MM.1S (cell line): ENCODE measurements at regions not wholly inside any gene's neighbourhood (a gene's known extent, or its start where the extent isn't known, plus 50 kb on each side); places are given as distances from the start of the nearest gene placed in this dataset.

Experiments
- DNase-seq: peaks from one replicate; pipeline ENCODE4 v3.0.0-alpha.2; 2015
- H2AFZ ChIP-seq: fragments of 300-600 bp; sonication (generic); 2 replicates; pipeline ENCODE4 v1.6.0; 2016; ENCODE audit warnings: antibody characterized with exemption, low read length
- H3F3A ChIP-seq: fragments of 300-600 bp; sonication (generic); 2 replicates; pipeline ENCODE4 v1.6.1; 2016; ENCODE audit warnings: mild to moderate bottlenecking, antibody characterized with exemption, low read length, moderate library complexity, mixed read lengths; ENCODE audit not compliant: insufficient read depth
- H3K27ac ChIP-seq: fragments of 300-600 bp; sonication (generic); 2 replicates; pipeline ENCODE4 v1.5.1; 2016; ENCODE audit warnings: mild to moderate bottlenecking, low read length
- H3K27me3 ChIP-seq: fragments of 300-600 bp; sonication (generic); replicated peaks from 2 replicates; pipeline ENCODE4 v1.6.0; 2016; ENCODE audit warnings: low read length; ENCODE audit not compliant: insufficient read depth
- H3K36me3 ChIP-seq: fragments of 300-600 bp; sonication (generic); replicated peaks from 2 replicates; pipeline ENCODE4 v1.6.1; 2016; ENCODE audit warnings: mild to moderate bottlenecking, low read length, mixed read lengths; ENCODE audit not compliant: insufficient read depth
- H3K4me1 ChIP-seq: fragments of 300-600 bp; sonication (generic); 2 replicates; pipeline ENCODE4 v1.6.1; 2016; ENCODE audit warnings: low read length, mixed read lengths
- H3K4me2 ChIP-seq: fragments of 300-600 bp; sonication (generic); 2 replicates; pipeline ENCODE4 v1.6.0; 2016; ENCODE audit warnings: low read depth, low read length
- H3K4me3 ChIP-seq: fragments of 300-600 bp; sonication (generic); 2 replicates; pipeline ENCODE4 v1.5.1; 2016; ENCODE audit warnings: low read length, mixed read lengths
- H3K79me2 ChIP-seq: fragments of 300-600 bp; sonication (generic); 2 replicates; pipeline ENCODE4 v1.6.1; 2016; ENCODE audit warnings: mixed run types, low read length, mixed read lengths
- H3K9ac ChIP-seq: fragments of 300-600 bp; sonication (generic); 2 replicates; pipeline ENCODE4 v1.6.1; 2016; ENCODE audit warnings: low read length, mixed read lengths
- H3K9me2 ChIP-seq: fragments of 300-600 bp; sonication (generic); replicated peaks from 2 replicates; pipeline ENCODE4 v1.6.1; 2016; ENCODE audit warnings: mild to moderate bottlenecking, low read length, mixed read lengths; ENCODE audit not compliant: insufficient read depth
- H3K9me3 ChIP-seq: fragments of 300-600 bp; sonication (generic); replicated peaks from 2 replicates; pipeline ENCODE4 v1.6.1; 2016; ENCODE audit warnings: mild to moderate bottlenecking, low read length, mixed read lengths; ENCODE audit not compliant: insufficient read depth
- H4K20me1 ChIP-seq: fragments of 300-600 bp; sonication (generic); 2 replicates; pipeline ENCODE4 v1.6.1; 2016; ENCODE audit warnings: mild to moderate bottlenecking, low read length, moderate library complexity, mixed read lengths; ENCODE audit not compliant: insufficient read depth
- EZH2 ChIP-seq: fragments of 300-600 bp; sonication (generic); optimal IDR thresholded peaks from 2 replicates; pipeline ENCODE3; 2017; ENCODE audit warnings: low read depth, mild to moderate bottlenecking, antibody characterized with exemption, low read length, mixed read lengths
- EZH2phosphoT487 ChIP-seq: fragments of 300-600 bp; sonication (generic); IDR thresholded peaks from 2 replicates; pipeline ENCODE4 v1.6.1; 2018; ENCODE audit warnings: antibody characterized with exemption, low read length
- TF ChIP-seq, protein P1 (sequence below): fragments of 300-600 bp; sonication (generic); IDR thresholded peaks from 2 replicates; pipeline ENCODE4 v1.5.1; 2016; ENCODE audit warnings: antibody characterized with exemption, low read length, mixed read lengths

DNA sequence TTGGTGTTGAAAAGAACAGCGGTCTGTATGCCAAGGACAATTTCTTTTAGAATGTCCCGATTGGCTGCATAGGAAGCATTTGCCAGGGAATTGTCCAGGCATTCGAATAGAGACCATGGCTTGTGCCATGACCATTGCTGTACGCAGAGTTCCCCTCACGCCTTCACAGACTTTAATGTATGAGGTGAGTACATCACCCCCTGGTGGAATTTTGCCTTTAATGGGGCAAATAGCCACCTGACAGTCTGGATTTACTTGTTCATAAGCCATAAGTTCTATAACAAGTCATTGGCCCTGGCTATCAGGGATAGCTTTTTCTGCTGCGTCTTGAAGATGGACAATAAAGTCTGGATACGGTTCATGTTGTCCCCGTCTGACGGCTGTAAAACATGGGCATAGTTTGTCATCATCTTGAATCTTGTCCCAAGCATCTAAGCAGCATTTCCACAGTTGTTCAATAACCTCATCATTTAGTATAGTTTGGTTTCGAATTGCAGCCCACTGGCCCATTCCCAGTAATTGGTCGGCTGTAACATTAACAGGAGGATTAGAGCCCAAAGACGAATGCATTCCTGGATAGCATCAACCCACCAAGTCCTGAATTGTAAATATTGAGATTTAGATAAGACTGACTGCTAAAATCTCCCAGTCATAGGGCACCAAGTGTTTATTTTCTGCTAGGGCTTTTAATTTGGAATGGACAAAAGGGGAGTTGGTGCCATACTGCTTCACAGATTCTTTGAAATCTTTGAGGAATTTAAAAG, 67.7 kb upstream of the ARL4D start:
- Histone ChIP-seq H3K9me2 (no peaks in the 10 kb centered on the region), H3F3A (no peaks in the 10 kb centered on the region), H3K9me3 (no peaks in the 10 kb centered on the region), H3K9ac (no peak overlapping the region), H4K20me1 (no peaks in the 10 kb centered on the region), H3K4me2 (no peak overlapping the region), H3K36me3 (no peaks in the 10 kb centered on the region), H3K27me3 (peaks cover 68% of the 10 kb centered on the region), H3K4me3 (no peak overlapping the region), H3K79me2 (no peaks in the 10 kb centered on the region), H3K4me1 (no peaks in the 10 kb centered on the region), H3K27ac (no peak overlapping the region), H2AFZ (no peak overlapping the region)
- TF ChIP-seq, protein P1, sequence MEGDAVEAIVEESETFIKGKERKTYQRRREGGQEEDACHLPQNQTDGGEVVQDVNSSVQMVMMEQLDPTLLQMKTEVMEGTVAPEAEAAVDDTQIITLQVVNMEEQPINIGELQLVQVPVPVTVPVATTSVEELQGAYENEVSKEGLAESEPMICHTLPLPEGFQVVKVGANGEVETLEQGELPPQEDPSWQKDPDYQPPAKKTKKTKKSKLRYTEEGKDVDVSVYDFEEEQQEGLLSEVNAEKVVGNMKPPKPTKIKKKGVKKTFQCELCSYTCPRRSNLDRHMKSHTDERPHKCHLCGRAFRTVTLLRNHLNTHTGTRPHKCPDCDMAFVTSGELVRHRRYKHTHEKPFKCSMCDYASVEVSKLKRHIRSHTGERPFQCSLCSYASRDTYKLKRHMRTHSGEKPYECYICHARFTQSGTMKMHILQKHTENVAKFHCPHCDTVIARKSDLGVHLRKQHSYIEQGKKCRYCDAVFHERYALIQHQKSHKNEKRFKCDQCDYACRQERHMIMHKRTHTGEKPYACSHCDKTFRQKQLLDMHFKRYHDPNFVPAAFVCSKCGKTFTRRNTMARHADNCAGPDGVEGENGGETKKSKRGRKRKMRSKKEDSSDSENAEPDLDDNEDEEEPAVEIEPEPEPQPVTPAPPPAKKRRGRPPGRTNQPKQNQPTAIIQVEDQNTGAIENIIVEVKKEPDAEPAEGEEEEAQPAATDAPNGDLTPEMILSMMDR, result no peak
- TF ChIP-seq EZH2phosphoT487, result no peak
- no peak for TF ChIP-seq EZH2
- peak; percentile 12 for DNase-seq

DNA sequence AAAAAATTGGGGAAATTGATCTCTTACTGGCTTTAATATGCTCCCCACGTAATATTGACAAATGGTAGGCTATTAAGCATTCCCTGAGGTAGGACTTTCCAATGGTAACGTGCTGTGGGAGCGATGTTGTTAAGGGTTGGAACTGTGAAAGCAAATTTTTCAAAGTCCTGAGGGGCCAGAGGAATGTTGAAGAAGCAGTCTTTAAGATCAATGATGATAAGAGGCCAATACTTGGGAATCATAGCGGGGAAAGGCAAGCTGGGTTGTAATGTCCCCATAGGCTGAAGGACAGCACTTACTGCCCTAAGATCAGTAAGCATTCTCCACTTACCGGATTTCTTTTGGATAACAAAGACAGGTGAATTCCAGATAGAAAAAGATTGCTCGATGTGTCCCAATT, 69.6 kb upstream of the ARL4D start:
- H3K9ac ChIP-seq, result no peak overlapping the region
- TF ChIP-seq, protein P1, result no peak
- TF ChIP-seq EZH2phosphoT487 (no peak), EZH2 (no peak)
- H3K79me2 ChIP-seq, result no peaks in the 10 kb centered on the region
- H3K4me3 ChIP-seq, result no peak overlapping the region
- no peaks in the 10 kb centered on the region for H3F3A ChIP-seq
- no peak overlapping the region for H3K27ac ChIP-seq
- H3K4me2 ChIP-seq, result no peak overlapping the region
- no peaks in the 10 kb centered on the region for H3K9me3 ChIP-seq
- DNase-seq, result no peak
- H3K4me1 ChIP-seq, result no peaks in the 10 kb centered on the region
- H3K9me2 ChIP-seq, result no peaks in the 10 kb centered on the region
- no peaks in the 10 kb centered on the region for H3K36me3 ChIP-seq
- no peaks in the 10 kb centered on the region for H4K20me1 ChIP-seq
- peaks cover 76% of the 10 kb centered on the region for H3K27me3 ChIP-seq
- H2AFZ ChIP-seq, result no peak overlapping the region

DNA sequence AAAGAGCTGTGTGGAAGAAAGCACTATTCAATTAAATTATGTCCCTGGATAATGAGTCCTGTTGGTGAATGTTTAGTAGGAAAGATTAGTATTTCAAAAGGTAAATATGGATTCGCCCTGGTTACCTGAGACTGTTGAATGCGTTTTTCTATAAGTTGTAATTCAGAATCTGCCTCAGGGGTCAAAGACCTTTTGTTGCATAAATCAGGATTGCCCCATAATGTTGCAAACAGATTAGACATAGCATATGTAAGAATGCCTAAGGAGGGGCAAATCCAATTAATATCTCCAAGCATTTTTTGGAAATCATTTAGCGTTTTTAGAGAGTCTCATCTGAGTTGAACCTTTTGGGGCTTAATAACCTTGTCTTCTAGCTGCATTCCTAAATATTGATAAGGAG, 70.1 kb upstream of the ARL4D start:
- no peaks in the 10 kb centered on the region for H3K9me2 ChIP-seq
- peaks cover 76% of the 10 kb centered on the region for H3K27me3 ChIP-seq
- no peaks in the 10 kb centered on the region for H3K36me3 ChIP-seq
- H3K79me2 ChIP-seq, result no peaks in the 10 kb centered on the region
- no peak overlapping the region for H3K9ac ChIP-seq
- no peak overlapping the region for H2AFZ ChIP-seq
- no peak for TF ChIP-seq EZH2
- TF ChIP-seq, protein P1, result no peak
- TF ChIP-seq EZH2phosphoT487, result no peak
- no peaks in the 10 kb centered on the region for H4K20me1 ChIP-seq
- no peak overlapping the region for H3K4me2 ChIP-seq
- DNase-seq, result no peak
- H3K4me1 ChIP-seq, result no peaks in the 10 kb centered on the region
- H3K4me3 ChIP-seq, result no peak overlapping the region
- H3K9me3 ChIP-seq, result no peaks in the 10 kb centered on the region
- H3F3A ChIP-seq, result no peaks in the 10 kb centered on the region
- no peak overlapping the region for H3K27ac ChIP-seq
